22Rv1 (cell line): ENCODE measurements at regions not wholly inside any gene's neighbourhood (a gene's known extent, or its start where the extent isn't known, plus 50 kb on each side); places are given as distances from the start of the nearest gene placed in this dataset.

ENCODE experiments used
- CTCF ChIP-seq: fragments of 450-650 bp; IDR thresholded peaks from 2 replicates; pipeline ENCODE4 v1.5.1; 2017; ENCODE audit warnings: mild to moderate bottlenecking
- ZFX ChIP-seq: fragments of 450-650 bp; IDR thresholded peaks from 2 replicates; pipeline ENCODE4 v1.6.1; 2017; ENCODE audit warnings: antibody characterized with exemption, borderline replicate concordance

GRCh38 chr7:136210079-136210478 is 232.9 kb upstream of the MTPN start:
- TF ChIP-seq CTCF (no peak), ZFX (no peak)
